Brain microvascular endothelial cell (primary cell): ENCODE measurements at regions not wholly inside any gene's neighbourhood (a gene's known extent, or its start where the extent isn't known, plus 50 kb on each side); places are given as distances from the start of the nearest gene placed in this dataset.

ENCODE experiments used
- DNase-seq: peaks from one replicate; pipeline ENCODE4 v3.0.0-alpha.2; 2020
- H3K27ac ChIP-seq: fragments of 250-450 bp; sonication (Bioruptor Pico); 2 replicates; pipeline ENCODE4 v1.5.1; 2020; ENCODE audit warnings: mild to moderate bottlenecking, moderate library complexity
- H3K27me3 ChIP-seq: fragments of 250-450 bp; sonication (Bioruptor Pico); replicated peaks from 2 replicates; pipeline ENCODE4 v1.5.1; 2020; ENCODE audit warnings: mild to moderate bottlenecking
- H3K36me3 ChIP-seq: fragments of 250-450 bp; sonication (Bioruptor Pico); replicated peaks from 2 replicates; pipeline ENCODE4 v1.5.1; 2020; ENCODE audit warnings: mild to moderate bottlenecking
- H3K4me3 ChIP-seq: 2 replicates; pipeline ENCODE4 v1.5.1; 2011; ENCODE audit warnings: low read depth, mild to moderate bottlenecking, control low read depth, low read length, moderate library complexity
- CTCF ChIP-seq: IDR thresholded peaks from 2 replicates; pipeline ENCODE4 v1.5.1; 2011; ENCODE audit warnings: low read depth, mild to moderate bottlenecking, moderate library complexity, low read length, control low read depth, inconsistent platforms; ENCODE audit errors: missing control alignments
- in situ Hi-C: cut with HindIII; loops from 2 replicates; pipeline ENCODE4 v1.10.0; 2017; ENCODE audit warnings: low sequenced_read_pairs, low pct_ligation_motif_present

- Histone ChIP-seq H3K27ac (no peak overlapping the region), H3K36me3 (no peaks in the 10 kb centered on the region), H3K4me3 (no peak overlapping the region), H3K27me3 (no peaks in the 10 kb centered on the region)
- no peak for TF ChIP-seq CTCF
- no peak for DNase-seq
- in situ Hi-C loops, result no loop called here
These were observed 129.4 kb upstream of the NCK2 start for GRCh38 chr2:105615305-105615704.

DNA sequence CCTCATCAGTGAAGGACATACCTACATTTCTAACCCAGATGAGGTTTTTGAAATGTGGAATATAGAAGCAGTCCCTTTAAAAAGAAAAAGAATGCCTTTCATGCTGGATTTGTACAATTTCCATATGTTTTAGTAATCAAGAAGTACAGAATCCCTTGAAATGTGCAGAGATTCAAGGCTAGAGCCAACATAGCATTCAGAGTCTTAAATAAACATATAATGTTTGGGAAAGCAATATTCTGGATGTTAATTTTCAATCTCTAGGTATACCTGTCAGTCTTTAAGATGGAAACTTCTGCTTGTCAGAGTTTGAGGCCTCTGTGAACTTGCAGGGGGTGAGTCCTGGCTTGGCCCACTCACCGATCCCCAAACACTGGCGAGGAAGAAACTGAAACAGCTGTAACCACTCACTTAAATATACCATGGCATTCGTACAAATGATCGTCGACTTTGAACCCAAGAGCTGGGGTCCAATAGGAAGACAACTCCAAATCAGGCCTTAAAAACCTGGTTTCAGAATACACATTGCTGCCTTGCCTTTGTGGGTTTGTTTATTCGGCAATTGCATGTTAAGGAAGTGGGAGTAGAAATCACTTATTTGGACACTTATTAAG, 132.8 kb upstream of the NCK2 start:
- Histone ChIP-seq H3K4me3 (no peak overlapping the region), H3K27ac (no peak overlapping the region), H3K27me3 (no peaks in the 10 kb centered on the region), H3K36me3 (no peaks in the 10 kb centered on the region)
- DNase-seq, result no peak
- in situ Hi-C loops, result no loop called here
- TF ChIP-seq CTCF, result no peak

DNA sequence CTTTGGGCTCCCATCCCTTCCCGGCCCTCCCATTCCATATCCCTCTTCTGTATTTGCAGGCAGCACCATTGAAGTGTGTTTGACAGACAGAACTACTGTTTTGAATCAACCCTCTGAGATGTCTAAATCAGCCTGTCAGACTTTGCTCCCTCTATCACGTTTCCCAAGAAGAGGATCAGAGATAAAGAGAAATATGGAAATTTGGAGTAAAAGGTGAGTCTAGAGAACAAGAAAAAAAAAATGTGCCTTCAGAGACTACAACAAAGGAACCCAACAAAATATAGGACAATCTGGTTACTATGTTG, 133.4 kb upstream of the NCK2 start:
- no peak for TF ChIP-seq CTCF
- in situ Hi-C loops, result no loop called here
- DNase-seq, result no peak
- Histone ChIP-seq H3K4me3 (no peak overlapping the region), H3K36me3 (no peaks in the 10 kb centered on the region), H3K27ac (no peak overlapping the region), H3K27me3 (no peaks in the 10 kb centered on the region)

- Histone ChIP-seq H3K36me3 (no peaks in the 10 kb centered on the region), H3K27ac (no peak overlapping the region), H3K4me3 (no peak overlapping the region), H3K27me3 (no peaks in the 10 kb centered on the region)
- DNase-seq, result peak; percentile 3
- in situ Hi-C loops, result no loop called here
- TF ChIP-seq CTCF, result no peak
These were observed 134.0 kb upstream of the NCK2 start for GRCh38 chr2:105610576-105611332.

GRCh38 chr2:105609746-105610402, 134.8 kb upstream of the NCK2 start:
- in situ Hi-C loops, result no loop called here
- TF ChIP-seq CTCF, result no peak
- H3K4me3 ChIP-seq, result no peak overlapping the region
- DNase-seq, result no peak
- no peaks in the 10 kb centered on the region for H3K27me3 ChIP-seq
- no peak overlapping the region for H3K27ac ChIP-seq
- no peaks in the 10 kb centered on the region for H3K36me3 ChIP-seq
